ENCODE measurements at regions not wholly inside any gene's neighbourhood (a gene's known extent, or its start where the extent isn't known, plus 50 kb on each side); places are given as distances from the start of the nearest gene placed in this dataset.

GRCh38 chr2:176463546-176463945 is 194.3 kb downstream of the MTX2 start:
- ChIA-PET POLR2A (no interaction called here), CTCF (no interaction called here)
- intact Hi-C loops (cut with micrococcal nuclease; ENCODE audit: unreplicated experiment) (no loop called here), in situ Hi-C loops (cut with HindIII; ENCODE audit: low pct_unique_long_range_greater_than_20kb, low sequenced_read_pairs) (no loop called here)
- no peaks in the 10 kb centered on the region for H3K9me3 ChIP-seq (ENCODE audit: control insufficient read depth, insufficient read depth, low read depth, low read length)
- no peak for DNase-seq (ENCODE audit: low read depth, low spot score)
- H3K36me3 ChIP-seq (ENCODE audit: control insufficient read depth, insufficient read depth, low read length): no peaks in the 10 kb centered on the region
- H3K27me3 ChIP-seq (ENCODE audit: control insufficient read depth, insufficient read depth, low read length): peaks cover 9% of the 10 kb centered on the region; the same call in 1 of the 2 replicates
- ATAC-seq: no peak
- BruUV-seq (replicated peaks): no TSS peak
- TF ChIP-seq CTCF (IDR thresholded peaks at IDR 0.05) (no peak), SIN3A (IDR thresholded peaks at IDR 0.05; ENCODE audit: borderline replicate concordance, insufficient read depth, low read depth, low read length) (no peak), REST (IDR thresholded peaks at IDR 0.05; ENCODE audit: insufficient read depth in 1 of 2, low read depth in 2 of 2, low read length in 1 of 2) (no peak), TCF7L2 (IDR thresholded peaks at IDR 0.05; ENCODE audit: low read depth, low read length) (no peak), POLR2AphosphoS5 (IDR thresholded peaks at IDR 0.05; ENCODE audit: low read depth, low read length) (no peak)
- H3K27ac ChIP-seq (ENCODE audit: low read length): no peak overlapping the region
- H3K4me1 ChIP-seq (ENCODE audit: control insufficient read depth, insufficient read depth, low read length): no peaks in the 10 kb centered on the region
- H3K4me3 ChIP-seq (ENCODE audit: low read depth in 2 of 2, low read length in 2 of 2): no peak overlapping the region

- ChIA-PET CTCF (no interaction called here), POLR2A (no interaction called here)
- ATAC-seq (no peak), DNase-seq (ENCODE audit: low read depth, low spot score) (no peak)
- intact Hi-C loops (cut with micrococcal nuclease; ENCODE audit: unreplicated experiment): no loop called here
- Histone ChIP-seq H3K4me3 (ENCODE audit: low read depth in 2 of 2, low read length in 2 of 2) (no peak overlapping the region), H3K4me1 (ENCODE audit: control insufficient read depth, insufficient read depth, low read length) (no peaks in the 10 kb centered on the region), H3K36me3 (ENCODE audit: control insufficient read depth, insufficient read depth, low read length) (no peaks in the 10 kb centered on the region), H3K27me3 (ENCODE audit: control insufficient read depth, insufficient read depth, low read length) (peaks cover 9% of the 10 kb centered on the region; the same call in 1 of the 2 replicates), H3K9me3 (ENCODE audit: control insufficient read depth, insufficient read depth, low read depth, low read length) (no peaks in the 10 kb centered on the region), H3K27ac (ENCODE audit: low read length) (no peak overlapping the region)
- in situ Hi-C loops (cut with HindIII; ENCODE audit: low pct_unique_long_range_greater_than_20kb, low sequenced_read_pairs): no loop called here
- BruUV-seq (replicated peaks): no TSS peak
- no peak for TF ChIP-seq REST (IDR thresholded peaks at IDR 0.05; ENCODE audit: insufficient read depth in 1 of 2, low read depth in 2 of 2, low read length in 1 of 2)
- no peak for TF ChIP-seq SIN3A (IDR thresholded peaks at IDR 0.05; ENCODE audit: borderline replicate concordance, insufficient read depth, low read depth, low read length)
- TF ChIP-seq POLR2AphosphoS5 (IDR thresholded peaks at IDR 0.05; ENCODE audit: low read depth, low read length): no peak
- TF ChIP-seq TCF7L2 (IDR thresholded peaks at IDR 0.05; ENCODE audit: low read depth, low read length): no peak
- TF ChIP-seq CTCF (IDR thresholded peaks at IDR 0.05): no peak
Observed at GRCh38 chr2:176464886-176465564, 195.8 kb downstream of the MTX2 start.
